ENCODE measurements at regions not wholly inside any gene's neighbourhood (a gene's known extent, or its start where the extent isn't known, plus 50 kb on each side); places are given as distances from the start of the nearest gene placed in this dataset.
"Not testable (repeated sequence)": the region's sequence is repeated elsewhere in the genome, so short reads cannot be mapped to it uniquely, and the experiment has no call there.

DNA sequence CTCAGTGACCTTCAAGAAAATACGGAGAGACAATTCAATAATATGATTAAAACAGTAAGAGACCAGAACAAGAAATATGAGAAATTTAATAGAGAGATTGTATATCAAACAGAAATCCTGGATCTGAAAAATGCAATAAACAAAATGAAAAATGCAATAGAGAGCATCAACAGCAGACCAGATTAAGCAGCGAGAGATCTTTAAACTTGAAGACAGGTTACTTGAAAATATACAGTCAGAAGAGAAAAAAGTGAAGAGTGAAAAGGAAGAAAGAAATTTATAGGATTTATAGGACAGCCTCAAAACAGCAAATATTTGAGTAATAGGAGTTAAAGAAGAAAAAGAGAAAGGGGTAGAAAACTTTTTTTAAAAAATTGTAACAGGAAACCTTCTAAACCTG is 813.9 kb upstream of the GRM7 start:
- DNase-seq, result no peak

DNA sequence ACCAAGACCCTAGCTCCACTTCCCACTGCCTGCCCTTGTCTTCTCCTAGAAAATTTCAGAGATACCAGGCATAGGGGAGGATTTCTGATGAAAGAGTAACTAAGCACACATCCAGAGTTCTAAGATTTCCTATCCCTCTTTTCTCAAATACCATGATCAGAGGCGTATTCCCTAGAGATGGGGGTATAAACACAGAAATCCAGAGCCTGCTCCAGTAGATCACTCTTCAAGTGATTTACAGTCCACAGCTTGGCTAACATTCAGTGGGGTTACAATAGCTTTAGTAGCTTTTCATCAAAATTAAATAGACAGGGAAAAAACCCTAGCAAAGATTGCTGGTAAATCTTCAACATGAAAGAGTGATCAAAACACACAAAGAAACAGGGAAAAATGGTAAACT is 800.7 kb upstream of the GRM7 start:
- no peak for DNase-seq

DNA sequence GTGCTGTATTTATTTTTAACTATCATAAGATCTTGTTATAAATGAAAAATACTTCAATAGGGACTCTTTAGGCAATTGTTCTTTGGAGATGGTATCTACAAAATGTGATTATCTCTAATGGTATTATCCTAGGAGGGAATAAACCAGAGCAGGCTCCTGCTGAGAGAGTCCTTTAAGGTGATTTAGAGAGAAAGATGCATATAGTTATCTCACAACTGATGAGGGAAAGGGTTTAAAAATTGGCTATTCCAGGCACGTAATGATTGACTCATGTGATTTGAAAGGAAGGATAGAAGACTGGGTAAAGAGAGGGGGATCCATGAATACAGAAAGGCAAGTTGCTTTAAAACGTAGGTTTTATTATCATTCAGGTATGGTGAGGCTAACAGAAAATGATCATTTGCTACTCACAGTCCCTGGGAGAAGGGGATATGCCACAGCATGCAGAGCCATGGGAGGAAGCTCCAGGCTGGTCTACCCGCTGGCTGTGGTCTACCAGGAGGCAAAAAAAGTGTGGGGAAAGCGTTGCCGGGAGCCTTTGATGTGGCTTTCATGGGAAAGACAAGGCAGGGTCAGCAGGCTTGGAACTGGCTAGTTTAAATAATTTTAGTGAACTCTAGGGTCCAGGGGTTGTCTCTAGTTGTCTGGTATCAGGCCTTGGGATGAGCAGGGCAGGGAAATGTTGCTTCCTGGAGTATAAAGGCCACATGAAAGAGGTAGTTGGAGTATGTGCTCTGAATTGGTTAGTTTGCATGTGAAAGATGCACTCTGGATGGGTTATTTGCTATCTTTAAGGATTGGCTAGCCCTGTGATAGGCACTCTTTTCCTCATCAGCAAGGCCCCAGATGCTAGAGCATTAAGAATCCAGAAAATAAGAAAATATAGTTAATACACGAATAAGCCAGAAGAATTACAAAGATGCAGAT is 798.4 kb upstream of the GRM7 start:
- DNase-seq, result no peak

GRCh38 chr3:6066397-6066796 is 794.5 kb upstream of the GRM7 start:
- no peak for DNase-seq

DNA sequence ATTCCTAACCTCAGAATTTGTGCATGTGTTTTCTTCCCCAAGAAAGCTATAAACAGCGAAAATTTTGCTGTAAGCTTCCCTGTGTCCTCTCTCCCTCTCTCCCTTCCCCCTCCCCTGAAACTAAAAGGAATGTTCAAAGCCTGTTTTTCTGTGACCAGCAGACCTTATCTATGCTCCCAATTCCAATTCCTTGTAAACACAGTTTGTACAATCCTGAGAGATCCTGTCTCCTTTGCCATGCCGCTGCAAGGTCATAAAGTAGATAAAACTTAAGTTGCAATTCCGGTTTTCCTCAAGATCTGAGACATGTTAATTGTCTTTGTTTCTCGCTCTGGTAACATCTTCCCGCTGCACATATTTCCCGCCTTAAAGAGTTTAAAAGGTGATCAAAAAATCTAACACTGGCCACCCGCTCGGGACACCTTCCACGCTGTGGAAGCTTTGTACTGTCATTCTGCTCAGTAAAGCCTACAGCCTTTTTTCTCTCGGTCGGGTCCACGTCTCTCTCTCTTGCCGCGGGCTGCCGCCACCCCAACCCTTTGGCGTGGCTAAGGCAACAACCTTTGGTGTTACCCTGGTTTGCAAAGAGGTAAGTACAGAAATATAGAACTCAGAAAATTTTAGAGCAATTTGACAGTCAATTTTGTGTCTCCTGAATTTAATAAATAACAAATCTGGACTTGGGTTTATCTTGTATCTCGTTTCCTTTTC is 793.9 kb upstream of the GRM7 start:
- DNase-seq, result not testable (repeated sequence)

- no peak for DNase-seq
Measured at GRCh38 chr3:6074952-6075351, 786.0 kb upstream of the GRM7 start.

GRCh38 chr3:6078436-6078835 is 782.5 kb upstream of the GRM7 start:
- DNase-seq, result no peak

GRCh38 chr3:6079011-6079410 is 781.9 kb upstream of the GRM7 start:
- no peak for DNase-seq

- no peak for DNase-seq
Measured at GRCh38 chr3:6079561-6080179, 781.2 kb upstream of the GRM7 start.

GRCh38 chr3:6088433-6088832 is 772.5 kb upstream of the GRM7 start:
- no peak for DNase-seq

- no peak for DNase-seq
Measured at GRCh38 chr3:6089780-6090179, 771.1 kb upstream of the GRM7 start.

- no peak for DNase-seq
Measured at GRCh38 chr3:6091262-6091661, 769.7 kb upstream of the GRM7 start.

- no peak for DNase-seq
Measured at GRCh38 chr3:6095006-6095405, 765.9 kb upstream of the GRM7 start.

DNA sequence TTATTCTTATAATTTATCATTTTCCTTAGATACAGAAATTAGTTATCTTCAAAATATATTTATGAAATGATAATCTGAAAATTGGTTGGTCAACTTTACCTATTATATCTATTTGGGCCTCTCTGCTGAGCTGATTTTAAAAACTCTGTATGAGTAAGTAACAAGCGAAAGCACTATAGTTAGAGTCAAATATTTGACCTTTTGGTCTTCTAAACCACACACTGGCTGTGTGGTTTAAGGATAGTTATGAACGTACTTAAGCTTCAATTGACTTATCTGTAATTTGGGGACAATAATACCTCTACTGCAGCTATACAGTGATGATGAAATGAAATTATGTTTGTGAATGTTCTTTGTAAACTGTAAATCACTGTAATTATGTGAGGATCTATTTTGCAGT is 763.9 kb upstream of the GRM7 start:
- DNase-seq, result no peak

DNA sequence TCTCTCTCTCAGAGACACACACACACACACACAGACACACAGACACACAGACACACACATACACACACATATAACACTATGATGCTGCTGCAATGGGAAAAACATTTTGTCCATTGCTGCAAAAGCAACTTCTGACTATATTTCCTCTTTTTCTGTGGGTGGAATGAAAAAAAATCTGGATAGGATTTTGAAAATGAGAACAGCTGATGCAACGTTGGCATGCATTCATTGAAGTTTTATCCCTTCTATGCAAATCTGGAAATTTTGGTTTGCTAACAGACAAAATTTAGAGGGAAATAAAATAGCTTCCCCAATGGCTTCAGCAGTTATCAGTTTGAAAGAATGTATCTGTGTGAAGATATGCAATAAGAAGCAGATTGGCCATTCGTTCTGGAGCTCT is 763.4 kb upstream of the GRM7 start:
- DNase-seq, result no peak

DNA sequence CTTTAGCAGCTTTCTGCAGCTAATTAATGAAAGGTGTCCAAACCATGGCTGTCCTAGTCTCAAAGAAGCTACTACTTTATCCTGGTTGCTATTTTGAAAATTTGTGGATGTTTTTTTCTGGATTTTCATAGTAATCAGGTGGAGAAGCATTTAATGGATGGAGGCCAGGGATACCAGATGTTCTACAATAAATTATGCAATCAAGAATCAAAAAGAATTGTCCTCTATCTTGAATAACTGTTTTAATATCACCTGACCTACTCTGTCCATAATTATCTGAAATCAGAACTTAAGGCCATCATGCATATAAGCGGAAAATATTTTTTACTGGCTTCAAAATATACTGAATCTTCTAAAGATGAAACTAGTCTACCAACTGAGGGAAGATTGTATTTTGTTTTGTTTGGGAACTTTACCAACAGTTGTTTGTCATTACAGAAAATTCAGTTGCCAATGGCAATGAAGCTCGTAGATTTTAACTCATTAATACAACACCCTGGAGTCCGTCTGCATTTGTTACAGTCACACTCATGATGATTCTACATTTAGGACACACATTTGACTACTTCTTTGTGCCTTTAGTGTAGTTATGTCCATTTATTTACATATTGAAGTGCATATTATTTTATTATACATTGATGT is 762.3 kb upstream of the GRM7 start:
- DNase-seq, result no peak

- DNase-seq, result no peak
Measured at GRCh38 chr3:6099458-6100075, 761.3 kb upstream of the GRM7 start.

GRCh38 chr3:6105187-6105586 is 755.7 kb upstream of the GRM7 start:
- no peak for DNase-seq

- DNase-seq, result no peak
Measured at GRCh38 chr3:6108957-6109356, 752.0 kb upstream of the GRM7 start.

DNA sequence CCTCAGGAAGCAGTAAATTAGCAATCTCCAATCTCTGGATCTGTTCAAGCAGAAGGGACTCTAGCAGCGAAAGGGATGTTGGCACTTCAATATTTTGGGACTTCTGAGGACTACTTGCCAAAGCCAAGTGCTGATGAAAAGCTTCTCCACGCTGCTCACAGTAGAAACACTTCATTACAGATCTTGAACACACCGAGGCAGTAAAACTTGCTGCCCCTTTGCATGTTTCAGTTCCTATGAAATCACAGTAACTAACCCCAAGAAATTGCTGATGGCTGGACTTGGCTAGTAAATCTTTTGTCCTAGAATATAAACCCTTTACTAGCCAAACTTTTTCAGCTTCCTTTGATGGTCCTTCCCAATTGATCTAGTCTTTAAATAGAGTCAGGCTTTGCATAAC is 750.5 kb upstream of the GRM7 start:
- no peak for DNase-seq

GRCh38 chr3:6112546-6112945 is 748.4 kb upstream of the GRM7 start:
- DNase-seq, result no peak

DNA sequence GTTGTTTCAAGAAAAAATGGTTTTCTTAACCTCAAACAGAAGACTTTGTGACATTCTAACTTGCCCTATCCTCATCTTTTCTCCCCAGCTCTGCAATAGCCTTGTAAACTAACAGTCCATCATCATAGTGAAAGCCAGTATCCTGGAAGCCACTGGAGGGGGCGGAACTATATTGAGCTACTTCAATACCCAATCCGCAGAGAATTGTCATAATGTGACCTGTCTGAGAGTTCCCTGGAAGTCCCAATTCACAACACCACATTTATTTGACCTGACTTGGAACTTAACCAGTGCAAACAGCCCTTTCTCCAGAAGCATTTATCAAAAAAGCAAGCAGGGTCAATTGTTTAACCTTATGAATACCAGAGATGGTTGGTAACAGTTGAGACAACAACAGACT is 747.6 kb upstream of the GRM7 start:
- DNase-seq, result no peak

GRCh38 chr3:6119367-6119766 is 741.5 kb upstream of the GRM7 start:
- DNase-seq, result no peak

Data from GOT3 (cell line).